Suprapubic skin (tissue), 4 donors: ENCODE measurements at regions not wholly inside any gene's neighbourhood (a gene's known extent, or its start where the extent isn't known, plus 50 kb on each side); places are given as distances from the start of the nearest gene placed in this dataset.
"Not testable (repeated sequence)": the region's sequence is repeated elsewhere in the genome, so short reads cannot be mapped to it uniquely, and the experiment has no call there.

Source experiments
- DNase-seq, 2 donors: peaks; one replicate each; pipeline ENCODE4 v3.0.0-alpha.2; 2019; ENCODE audit warnings: low spot score in 2 of 2
- H3K27ac ChIP-seq: fragments of 200-600 bp; sonication (generic); one replicate; pipeline ENCODE4 v1.5.1; 2019
- H3K27me3 ChIP-seq: fragments of 200-600 bp; sonication (generic); one replicate; pipeline ENCODE4 v1.5.1; 2019
- H3K36me3 ChIP-seq: fragments of 200-600 bp; sonication (generic); one replicate; pipeline ENCODE4 v1.5.1; 2019
- H3K4me1 ChIP-seq: fragments of 200-600 bp; sonication (generic); one replicate; pipeline ENCODE4 v1.5.1; 2019
- H3K4me3 ChIP-seq: fragments of 200-600 bp; sonication (generic); one replicate; pipeline ENCODE4 v1.5.1; 2019; ENCODE audit warnings: mild to moderate bottlenecking
- H3K9me3 ChIP-seq: fragments of 200-600 bp; sonication (generic); one replicate; pipeline ENCODE4 v1.5.1; 2019
- EP300 ChIP-seq: sonication (generic); formaldehyde crosslinking; IDR thresholded peaks from one replicate; pipeline ENCODE4 v1.6.1; 2017; ENCODE audit warnings: antibody characterized with exemption
- POLR2A ChIP-seq, 2 donors: fragments of 450-650 bp; IDR thresholded peaks; one replicate each; pipeline ENCODE4 v1.6.1; 2017; ENCODE audit warnings: antibody characterized with exemption in 2 of 2, mild to moderate bottlenecking in 2 of 2, moderate library complexity in 2 of 2
- POLR2AphosphoS5 ChIP-seq, 3 donors: sonication (generic); formaldehyde crosslinking; IDR thresholded peaks; one replicate each; pipeline ENCODE4 v1.6.1; 2017; ENCODE audit warnings: antibody characterized with exemption in 3 of 3
- WGBS: methylation state at CpG from one replicate; pipeline ENCODE4 v1.1.5; 2018; 5-methylcytosine and 5-hydroxymethylcytosine counted together
- TF ChIP-seq, protein P1 (sequence below), 2 donors: fragments of 200-600 bp in 1 of 2; fragments of 450-650 bp in 1 of 2; sonication (generic) in 1 of 2; IDR thresholded peaks; one replicate each; pipeline ENCODE4 v1.5.1; 2016 to 2019; ENCODE audit warnings: antibody characterized with exemption in 2 of 2, mild to moderate bottlenecking in 1 of 2, moderate library complexity in 1 of 2

- not testable (repeated sequence) for H3K4me3 ChIP-seq, H3K27me3 ChIP-seq, H3K36me3 ChIP-seq, H3K9me3 ChIP-seq, H3K4me1 ChIP-seq, DNase-seq, H3K27ac ChIP-seq
- 69% methylated on average over 4 of the region's 4 CpGs for WGBS
- TF ChIP-seq, protein P1, sequence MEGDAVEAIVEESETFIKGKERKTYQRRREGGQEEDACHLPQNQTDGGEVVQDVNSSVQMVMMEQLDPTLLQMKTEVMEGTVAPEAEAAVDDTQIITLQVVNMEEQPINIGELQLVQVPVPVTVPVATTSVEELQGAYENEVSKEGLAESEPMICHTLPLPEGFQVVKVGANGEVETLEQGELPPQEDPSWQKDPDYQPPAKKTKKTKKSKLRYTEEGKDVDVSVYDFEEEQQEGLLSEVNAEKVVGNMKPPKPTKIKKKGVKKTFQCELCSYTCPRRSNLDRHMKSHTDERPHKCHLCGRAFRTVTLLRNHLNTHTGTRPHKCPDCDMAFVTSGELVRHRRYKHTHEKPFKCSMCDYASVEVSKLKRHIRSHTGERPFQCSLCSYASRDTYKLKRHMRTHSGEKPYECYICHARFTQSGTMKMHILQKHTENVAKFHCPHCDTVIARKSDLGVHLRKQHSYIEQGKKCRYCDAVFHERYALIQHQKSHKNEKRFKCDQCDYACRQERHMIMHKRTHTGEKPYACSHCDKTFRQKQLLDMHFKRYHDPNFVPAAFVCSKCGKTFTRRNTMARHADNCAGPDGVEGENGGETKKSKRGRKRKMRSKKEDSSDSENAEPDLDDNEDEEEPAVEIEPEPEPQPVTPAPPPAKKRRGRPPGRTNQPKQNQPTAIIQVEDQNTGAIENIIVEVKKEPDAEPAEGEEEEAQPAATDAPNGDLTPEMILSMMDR (IDR thresholded peaks at IDR 0.05): peak in 1 of 2 donors; percentile 28
Observed at GRCh38 chr20:52423536-52424140, 232.1 kb upstream of the ZFP64 start.

DNA sequence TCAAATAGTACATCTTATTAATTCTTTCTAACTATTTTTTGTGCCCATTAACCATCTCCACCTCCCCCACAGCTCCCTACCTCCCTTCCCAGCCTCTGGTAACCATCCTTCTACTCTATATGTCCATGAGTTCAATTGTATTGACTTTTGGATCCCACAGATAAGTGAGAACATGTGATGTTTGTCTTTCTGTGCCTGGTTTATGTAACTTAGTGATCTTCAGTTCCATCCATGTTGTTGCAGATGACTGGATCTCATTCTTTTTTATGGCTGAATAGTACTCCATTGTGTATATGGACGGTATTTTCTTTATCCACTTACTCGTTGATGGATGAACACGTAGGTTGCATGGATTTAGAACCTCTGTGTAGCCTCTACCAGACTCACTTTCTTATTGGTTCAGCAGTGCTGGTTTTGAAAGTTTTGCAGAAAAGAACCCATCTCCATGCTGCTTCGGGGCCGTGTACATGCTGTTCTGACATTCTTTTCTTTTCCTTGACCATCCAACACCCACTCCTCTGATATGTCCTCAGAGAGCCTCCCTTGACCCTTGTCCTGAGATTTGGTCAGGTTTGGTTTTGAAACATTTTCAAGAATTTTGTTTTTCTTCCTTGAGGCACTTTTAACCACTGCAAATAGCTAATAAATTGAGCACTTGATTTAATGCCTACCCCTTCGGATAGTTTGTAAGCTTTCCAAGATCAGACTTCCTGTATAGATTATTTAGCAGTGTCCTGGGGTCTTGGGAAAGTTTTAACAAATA is 231.2 kb upstream of the ZFP64 start:
- Histone ChIP-seq H3K36me3 (no peaks in the 10 kb centered on the region), H3K27ac (no peak overlapping the region), H3K27me3 (no peaks in the 10 kb centered on the region), H3K4me1 (no peaks in the 10 kb centered on the region), H3K4me3 (no peak overlapping the region), H3K9me3 (no peaks in the 10 kb centered on the region)
- DNase-seq: no peak
- WGBS: 35% methylated on average over 6 of the region's 6 CpGs
- TF ChIP-seq POLR2AphosphoS5 (IDR thresholded peaks at IDR 0.05) (peak in 1 of 3 donors; percentile 13), POLR2A (IDR thresholded peaks at IDR 0.05) (no peak)

DNA sequence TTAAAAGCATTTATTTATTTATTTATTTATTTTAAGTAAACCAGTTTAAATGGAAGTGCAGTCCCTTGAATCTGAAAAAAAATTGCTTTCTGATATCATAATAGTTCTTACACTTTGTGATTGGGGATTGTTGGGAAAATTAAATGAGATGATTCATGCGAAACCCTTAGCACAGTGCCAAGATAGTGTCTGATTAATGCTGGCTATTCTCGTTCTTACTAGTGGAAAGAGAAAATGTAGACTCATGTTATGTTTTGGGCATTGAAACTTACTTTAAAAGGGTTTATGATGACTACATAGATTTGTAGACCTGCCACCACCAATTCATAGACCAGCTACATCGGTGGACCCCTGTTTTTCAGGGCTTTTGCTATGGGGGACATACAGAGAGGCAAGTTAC is 229.2 kb upstream of the ZFP64 start:
- no peaks in the 10 kb centered on the region for H3K36me3 ChIP-seq
- DNase-seq: no peak
- H3K27ac ChIP-seq: no peak overlapping the region
- 56% methylated on average over 3 of the region's 3 CpGs for WGBS
- TF ChIP-seq POLR2AphosphoS5 (IDR thresholded peaks at IDR 0.05) (no peak), POLR2A (IDR thresholded peaks at IDR 0.05) (no peak), EP300 (no peak)
- TF ChIP-seq, protein P1 (IDR thresholded peaks at IDR 0.05): no peak
- H3K27me3 ChIP-seq: no peaks in the 10 kb centered on the region
- H3K4me1 ChIP-seq: no peaks in the 10 kb centered on the region
- no peaks in the 10 kb centered on the region for H3K9me3 ChIP-seq
- no peak overlapping the region for H3K4me3 ChIP-seq

DNA sequence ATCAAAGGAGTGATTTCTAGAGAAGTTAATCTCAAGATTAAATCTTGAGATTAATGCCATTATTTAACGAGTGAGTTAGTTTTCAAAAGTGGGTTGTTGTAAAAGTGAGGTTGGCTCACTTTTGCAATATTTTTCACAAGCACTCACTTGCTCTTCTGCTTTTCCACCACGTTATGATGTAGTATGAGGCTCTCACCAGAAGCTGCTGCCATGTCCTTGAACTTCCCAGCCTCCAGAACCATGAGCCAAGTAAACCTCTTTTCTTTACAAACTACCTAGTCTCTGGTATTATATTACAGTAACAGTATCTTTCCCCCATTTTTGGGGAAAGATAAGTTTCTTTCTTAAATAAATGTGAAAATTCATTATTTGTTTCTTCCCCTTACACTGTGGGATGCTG is 227.6 kb upstream of the ZFP64 start:
- Histone ChIP-seq H3K4me3 (no peak overlapping the region), H3K36me3 (no peaks in the 10 kb centered on the region), H3K4me1 (no peaks in the 10 kb centered on the region), H3K27me3 (no peaks in the 10 kb centered on the region), H3K27ac (no peak overlapping the region), H3K9me3 (no peaks in the 10 kb centered on the region)
- TF ChIP-seq POLR2A (IDR thresholded peaks at IDR 0.05) (no peak), POLR2AphosphoS5 (IDR thresholded peaks at IDR 0.05) (no peak), EP300 (no peak)
- TF ChIP-seq, protein P1 (IDR thresholded peaks at IDR 0.05): no peak
- 41% methylated on average over 2 of the region's 2 CpGs for WGBS
- DNase-seq: no peak

- DNase-seq: no peak
- WGBS: 86% methylated on average over 2 of the region's 2 CpGs
- H3K27ac ChIP-seq: no peak overlapping the region
- no peak for TF ChIP-seq POLR2A (IDR thresholded peaks at IDR 0.05)
- no peak for TF ChIP-seq POLR2AphosphoS5 (IDR thresholded peaks at IDR 0.05)
- TF ChIP-seq EP300: no peak
- TF ChIP-seq, protein P1 (IDR thresholded peaks at IDR 0.05): no peak
- no peaks in the 10 kb centered on the region for H3K4me1 ChIP-seq
- no peak overlapping the region for H3K4me3 ChIP-seq
- H3K36me3 ChIP-seq: no peaks in the 10 kb centered on the region
- H3K9me3 ChIP-seq: no peaks in the 10 kb centered on the region
- H3K27me3 ChIP-seq: no peaks in the 10 kb centered on the region
Observed at GRCh38 chr20:52416953-52417352, 225.4 kb upstream of the ZFP64 start.
